Central memory CD4-positive, alpha-beta T cell (primary cell): ENCODE measurements at regions not wholly inside any gene's neighbourhood (a gene's known extent, or its start where the extent isn't known, plus 50 kb on each side); places are given as distances from the start of the nearest gene placed in this dataset.

Experiments used
- DNase-seq: peaks from one replicate; pipeline ENCODE4 v3.0.0; 2022

DNA sequence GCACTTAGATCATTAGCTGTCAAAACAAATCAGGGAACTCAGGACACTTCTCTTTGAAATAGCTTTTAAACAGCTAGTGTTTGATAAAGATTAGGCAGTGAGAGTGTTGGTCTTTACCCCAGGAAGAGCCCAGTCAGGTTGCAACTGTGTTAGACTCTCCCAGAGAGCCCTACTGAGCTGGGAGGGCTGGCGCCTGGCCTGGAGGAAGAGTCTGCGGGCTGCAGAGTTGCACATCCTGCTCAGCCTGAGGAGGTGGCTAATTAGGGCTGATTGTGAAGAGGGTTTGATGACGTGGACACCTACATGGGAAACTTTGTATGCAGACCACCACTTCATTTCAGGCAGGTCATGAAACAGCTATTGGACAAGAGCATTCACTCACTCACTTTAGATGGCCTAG is 112.0 kb downstream of the TMEM174 start:
- DNase-seq: no peak

GRCh38 chr5:73284220-73284795 is 111.3 kb downstream of the TMEM174 start:
- DNase-seq: no peak

GRCh38 chr5:73282923-73283322 is 109.9 kb downstream of the TMEM174 start:
- no peak for DNase-seq

DNA sequence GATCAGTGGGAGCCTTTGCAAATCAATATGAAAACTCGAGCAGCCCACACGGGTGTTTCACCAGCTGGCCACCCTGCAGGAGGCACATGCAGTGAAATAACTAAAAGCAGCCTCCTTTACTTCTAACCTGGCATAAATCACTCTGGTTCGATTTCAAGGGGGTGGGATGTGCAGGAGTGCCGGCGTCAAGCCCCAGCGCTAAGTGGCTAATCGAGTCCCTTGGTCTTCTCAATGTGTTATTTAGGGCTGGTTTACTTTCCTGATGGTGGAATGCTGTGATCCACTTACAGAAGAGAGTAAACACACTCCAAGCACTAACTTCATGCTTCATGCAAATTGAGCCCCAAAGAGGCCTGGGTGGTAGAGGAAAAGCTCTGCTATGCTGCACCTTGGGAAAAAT is 109.4 kb downstream of the TMEM174 start:
- DNase-seq: no peak

DNA sequence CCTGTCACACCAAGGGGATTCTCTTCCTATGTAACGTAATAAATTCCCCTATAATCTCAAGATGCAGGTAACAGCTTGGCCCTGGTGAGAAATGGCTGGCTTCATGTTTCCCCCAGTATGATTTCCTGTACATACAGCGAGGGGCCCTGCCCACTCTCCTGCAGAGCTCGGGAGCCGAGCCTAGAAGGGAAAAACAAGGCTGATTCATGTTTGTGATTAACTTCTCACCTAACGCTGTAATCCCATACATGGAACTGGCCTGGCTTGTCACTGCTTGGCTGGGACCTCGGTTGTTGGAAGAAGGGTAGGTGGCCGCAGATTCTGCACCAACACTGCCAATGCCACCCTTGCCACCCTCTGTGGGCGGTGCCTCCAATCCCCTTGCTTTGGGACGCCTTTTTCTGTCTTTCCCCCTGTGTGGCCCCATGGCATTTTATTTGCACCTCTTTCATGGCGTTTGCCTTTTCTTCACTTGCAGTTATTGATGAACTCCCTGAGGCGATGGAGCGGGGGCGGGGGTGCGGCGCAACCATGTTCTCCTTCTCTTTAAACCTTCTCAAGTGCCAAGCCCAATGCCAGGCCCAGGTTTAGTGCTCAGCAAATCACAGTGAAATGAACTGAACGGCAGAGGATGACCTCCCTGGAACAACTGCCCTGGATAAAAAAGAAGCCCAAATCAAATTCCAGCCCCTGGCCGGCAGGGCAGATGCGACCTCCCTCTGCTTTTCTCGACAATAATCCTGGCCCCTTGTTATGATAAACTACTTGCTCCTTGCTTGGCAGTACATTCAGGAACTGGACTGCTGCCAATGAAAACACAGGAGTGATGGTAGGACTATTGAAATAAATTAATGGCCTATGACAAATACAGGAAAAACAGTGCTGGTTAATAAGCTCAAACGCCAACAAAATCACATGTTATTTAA is 108.1 kb downstream of the TMEM174 start:
- no peak for DNase-seq

- no peak for DNase-seq
These were observed 107.4 kb downstream of the TMEM174 start for GRCh38 chr5:73280386-73280785.

- DNase-seq: no peak
These were observed 106.8 kb downstream of the TMEM174 start for GRCh38 chr5:73279805-73280204.

DNA sequence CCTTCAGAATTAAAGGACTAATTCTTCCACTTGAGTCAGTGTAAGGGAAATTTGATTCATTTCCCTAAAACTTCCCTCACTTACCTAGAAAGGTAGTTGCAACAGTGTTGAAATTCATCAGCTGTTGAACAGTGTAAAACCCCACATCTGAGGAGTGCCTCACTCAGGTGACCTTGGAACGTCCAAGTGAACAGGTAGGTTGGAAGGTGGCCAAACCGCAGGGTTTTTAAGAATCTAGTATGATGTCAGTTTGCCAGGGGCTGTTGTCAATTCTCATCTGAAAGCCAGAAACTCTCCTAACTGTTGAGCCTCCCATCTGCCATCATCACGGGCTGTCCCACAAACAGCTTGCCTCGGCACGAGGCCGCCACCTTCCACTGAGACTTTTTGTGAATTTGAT is 105.7 kb downstream of the TMEM174 start:
- DNase-seq: no peak

DNA sequence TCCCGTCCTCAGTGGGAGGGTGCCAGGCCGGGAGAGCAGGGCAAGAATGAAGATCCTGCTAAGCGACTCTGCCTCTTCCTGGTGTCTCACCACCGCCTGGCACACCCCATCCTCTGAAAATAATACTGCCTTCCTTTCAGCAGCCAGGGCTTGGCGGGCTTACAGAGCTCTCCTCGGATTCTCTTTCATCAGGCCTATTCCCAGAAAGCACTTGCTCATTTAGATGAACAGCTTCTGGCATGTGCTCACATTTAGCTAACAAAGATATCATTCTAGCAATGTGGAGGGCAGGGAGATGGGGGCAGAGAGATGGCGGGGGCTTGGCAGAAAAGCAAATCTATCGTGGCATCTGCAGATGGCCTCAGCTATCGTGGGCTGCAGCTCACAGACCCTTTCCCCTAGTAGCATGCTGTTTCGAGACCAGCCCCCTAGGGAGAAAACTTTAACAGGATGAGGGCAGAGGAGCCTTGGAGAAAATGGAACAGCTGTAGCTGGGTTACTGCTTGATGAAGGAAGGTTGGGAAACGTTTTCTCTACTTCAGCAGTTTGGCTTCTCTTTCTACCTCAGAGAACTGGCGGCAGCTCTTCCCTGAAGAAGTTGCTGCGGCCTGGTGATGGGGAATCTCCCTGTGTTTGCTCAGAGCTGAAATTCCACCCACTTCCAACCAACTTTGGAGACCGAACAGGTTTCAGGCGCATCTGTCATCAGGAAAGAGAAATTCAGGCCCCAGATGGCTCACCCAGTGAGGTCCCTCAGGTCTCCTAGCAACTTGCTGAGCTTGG is 102.1 kb downstream of the TMEM174 start:
- DNase-seq: no peak

GRCh38 chr5:73274121-73274520 is 101.1 kb downstream of the TMEM174 start:
- no peak for DNase-seq

GRCh38 chr5:73273379-73274050 is 100.5 kb downstream of the TMEM174 start:
- no peak for DNase-seq

DNA sequence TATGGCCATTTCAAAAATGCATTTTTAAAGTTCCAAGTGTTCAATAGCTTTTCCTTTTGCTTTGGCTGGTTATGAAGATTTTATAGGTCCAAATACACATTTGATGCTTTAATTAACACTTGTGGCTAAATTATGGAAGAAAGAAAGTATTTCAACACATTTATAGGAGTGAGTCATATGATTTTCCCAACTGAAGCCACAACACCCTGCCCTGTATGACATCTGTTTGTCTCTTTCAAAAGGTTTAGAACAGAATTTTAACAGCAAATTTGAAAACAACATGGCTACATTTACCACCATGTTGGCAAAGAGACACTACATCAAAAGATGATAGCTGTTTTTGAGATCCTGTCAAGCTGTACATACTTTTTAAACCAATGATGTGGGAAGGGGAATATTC is 99.4 kb downstream of the TMEM174 start:
- DNase-seq: no peak

DNA sequence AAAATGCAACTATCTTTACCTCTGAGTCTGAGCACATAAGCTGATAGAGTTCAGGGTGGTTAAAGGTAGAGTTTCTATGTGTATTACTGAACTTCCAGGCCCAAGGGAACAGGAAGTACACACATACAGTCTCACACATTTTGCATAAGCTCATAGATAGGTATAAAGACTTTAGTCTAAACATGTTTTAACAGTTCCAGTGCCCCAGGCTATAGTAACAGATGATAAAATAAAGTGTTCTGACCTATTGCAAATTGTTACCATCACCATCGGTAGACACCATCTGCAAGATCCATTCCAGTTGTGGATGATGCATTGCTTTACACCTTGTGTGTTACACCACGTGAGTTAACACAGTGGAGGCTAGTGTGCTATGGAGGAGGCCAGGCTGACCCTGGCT is 95.8 kb downstream of the TMEM174 start:
- no peak for DNase-seq

GRCh38 chr5:73267766-73268435 is 94.9 kb downstream of the TMEM174 start:
- no peak for DNase-seq

DNA sequence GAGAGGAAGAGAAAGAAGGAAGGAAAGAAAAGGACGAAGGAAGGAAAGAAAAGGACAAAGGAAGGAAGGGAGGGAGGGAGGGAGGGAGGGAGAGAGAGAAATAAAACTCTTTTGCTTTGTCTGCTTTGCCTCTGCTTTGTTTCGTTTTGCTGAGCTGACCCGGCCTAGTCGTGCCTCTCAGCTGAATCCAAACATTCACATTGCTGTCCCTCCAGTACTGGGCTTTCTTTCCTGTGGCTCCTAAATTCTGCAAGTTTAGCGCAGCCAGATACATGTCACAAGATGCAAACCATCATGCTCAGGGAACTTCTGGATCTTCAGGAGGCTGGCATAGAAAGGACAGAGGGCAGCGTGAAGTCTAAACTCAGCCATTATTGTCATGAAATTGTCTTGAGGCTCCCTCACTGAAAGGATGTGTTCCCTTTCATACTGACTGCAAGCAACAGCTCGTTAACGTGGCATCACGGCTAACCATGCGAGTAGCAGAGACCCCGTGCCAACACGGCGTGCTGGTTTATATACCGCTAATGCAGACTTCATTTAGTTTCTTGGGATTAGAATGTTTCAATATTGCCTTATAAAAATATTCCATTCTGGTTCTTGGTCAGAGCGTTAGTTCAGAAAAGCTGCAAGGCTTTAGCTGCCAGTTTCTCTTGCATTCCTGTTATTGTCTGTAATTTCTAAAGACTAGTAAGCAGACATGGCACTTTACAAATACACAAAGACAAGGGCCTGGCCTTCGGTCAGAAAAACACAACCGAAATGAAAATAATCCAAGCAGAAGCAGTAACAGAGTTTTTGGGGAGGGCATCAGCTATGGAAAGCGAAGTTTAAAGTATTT is 94.2 kb downstream of the TMEM174 start:
- no peak for DNase-seq

DNA sequence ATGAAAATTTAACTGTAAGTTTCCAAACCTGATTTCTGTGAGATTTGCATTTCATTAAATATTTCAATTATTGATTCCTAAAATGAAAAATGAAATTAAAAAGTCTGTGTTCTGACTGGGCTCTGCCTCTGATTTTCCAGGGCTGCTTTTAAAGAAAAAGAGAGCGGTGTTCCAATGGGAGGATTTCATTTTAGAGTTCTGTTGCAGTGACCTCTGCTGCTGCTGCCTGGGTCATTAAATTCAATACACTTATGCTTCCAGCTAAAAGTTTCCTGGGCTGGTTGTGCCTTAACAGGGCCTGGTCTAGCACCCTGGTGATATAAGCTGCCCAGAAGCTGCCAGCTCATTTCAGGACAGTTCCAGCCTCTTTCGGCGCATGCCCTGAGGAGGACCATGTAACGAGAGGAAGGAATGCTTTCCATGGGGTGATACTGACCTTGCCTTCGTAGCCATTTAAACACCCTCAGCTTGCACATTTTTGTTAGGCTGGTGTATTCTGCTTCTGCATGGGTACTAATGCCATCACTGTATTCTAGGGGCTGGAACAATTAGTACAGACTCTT is 93.3 kb downstream of the TMEM174 start:
- no peak for DNase-seq

DNA sequence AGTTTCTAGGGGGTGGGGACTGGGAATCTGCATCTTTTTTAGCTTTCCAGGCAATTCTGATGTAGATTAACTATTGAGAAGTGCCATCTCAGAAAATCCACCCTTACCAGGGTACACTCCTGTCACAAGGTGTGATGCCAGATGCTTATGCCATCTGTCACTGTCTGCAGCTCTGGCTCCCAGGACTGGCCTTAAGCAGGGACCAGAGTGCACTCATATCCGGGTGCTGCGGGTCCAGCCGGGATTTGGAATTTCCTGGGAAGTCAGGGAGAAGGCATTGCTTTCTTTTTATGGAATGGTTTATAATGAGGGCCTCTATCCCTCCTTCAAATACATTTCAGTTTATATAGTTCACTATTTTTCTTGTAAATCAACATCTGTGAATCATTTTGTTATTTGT is 92.6 kb downstream of the TMEM174 start:
- no peak for DNase-seq

- DNase-seq: no peak
These were observed 91.6 kb downstream of the TMEM174 start for GRCh38 chr5:73264631-73265030.

DNA sequence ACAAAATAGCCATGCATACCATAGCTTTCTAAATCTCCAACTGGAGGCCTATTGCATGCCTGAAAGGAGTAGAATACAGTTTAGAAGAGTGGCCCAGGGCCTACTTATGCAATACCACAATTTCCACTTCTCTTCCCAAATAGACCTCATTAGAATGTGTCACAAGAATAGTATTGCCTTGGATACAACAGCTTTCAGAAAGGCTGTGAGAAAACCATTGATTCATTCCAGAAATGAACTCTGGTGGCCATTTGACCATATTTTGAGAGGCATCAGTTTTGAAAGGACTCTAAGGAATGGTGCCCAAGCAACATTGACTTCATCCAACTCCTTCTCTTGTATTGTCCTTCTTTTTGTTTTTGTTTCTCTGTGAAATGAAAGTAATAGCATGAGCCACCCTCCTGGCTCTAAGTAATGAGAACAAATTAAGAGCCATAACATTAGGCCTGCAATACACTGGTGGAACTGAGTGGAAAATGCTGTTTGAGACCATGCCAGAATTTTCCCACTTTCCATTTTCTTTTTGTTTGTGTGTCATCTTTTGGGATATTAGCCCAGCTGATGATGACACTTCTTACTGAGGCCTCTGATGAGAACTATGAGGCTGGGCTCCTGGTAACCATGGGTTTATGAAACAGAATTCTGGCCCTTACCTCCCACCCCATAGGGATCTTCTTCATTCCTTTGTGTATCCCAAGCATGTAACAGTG is 90.2 kb downstream of the TMEM174 start:
- no peak for DNase-seq

- DNase-seq: no peak
These were observed 83.9 kb downstream of the TMEM174 start for GRCh38 chr5:73256862-73257261.

DNA sequence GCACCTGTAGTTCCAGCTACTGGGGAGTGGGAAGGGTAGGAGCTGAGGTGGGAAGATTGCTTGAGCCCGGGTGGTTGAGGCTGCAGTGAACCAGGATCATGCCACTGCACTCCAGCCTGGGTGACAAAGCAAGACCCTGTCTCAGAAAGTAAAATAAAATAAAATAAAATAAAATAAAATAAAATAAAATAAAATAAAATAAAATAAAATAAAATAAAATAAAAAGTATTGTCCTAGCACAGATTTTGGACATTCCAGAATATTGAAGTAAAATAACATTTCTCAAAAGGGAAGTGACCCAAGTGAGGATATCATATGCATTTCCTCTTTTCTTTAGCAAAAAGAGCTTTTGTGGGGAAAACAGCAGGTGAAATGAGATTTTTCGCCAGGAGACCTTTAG is 83.5 kb downstream of the TMEM174 start:
- DNase-seq: no peak
